Skeletal muscle cell (primary cell): ENCODE measurements at regions not wholly inside any gene's neighbourhood (a gene's known extent, or its start where the extent isn't known, plus 50 kb on each side); places are given as distances from the start of the nearest gene placed in this dataset.
A peak's percentile ranks its signal among the peaks of the same experiment; 100 is the strongest.
"Not testable (repeated sequence)": the region's sequence is repeated elsewhere in the genome, so short reads cannot be mapped to it uniquely, and the experiment has no call there.

ENCODE experiments used
- DNase-seq: peaks from one replicate; pipeline ENCODE4 v3.0.0-alpha.2; 2010; ENCODE audit warnings: low read depth
- H3K4me3 ChIP-seq: 2 replicates; pipeline ENCODE4 v1.5.1; 2011; ENCODE audit warnings: low read depth, mild to moderate bottlenecking, control low read depth, low read length, moderate library complexity

GRCh38 chr3:147245022-147245421 is 161.3 kb downstream of the ZIC4 start:
- not testable (repeated sequence) for DNase-seq, H3K4me3 ChIP-seq

GRCh38 chr3:147244397-147244796 is 161.9 kb downstream of the ZIC4 start:
- no peak overlapping the region for H3K4me3 ChIP-seq
- DNase-seq, result no peak

DNA sequence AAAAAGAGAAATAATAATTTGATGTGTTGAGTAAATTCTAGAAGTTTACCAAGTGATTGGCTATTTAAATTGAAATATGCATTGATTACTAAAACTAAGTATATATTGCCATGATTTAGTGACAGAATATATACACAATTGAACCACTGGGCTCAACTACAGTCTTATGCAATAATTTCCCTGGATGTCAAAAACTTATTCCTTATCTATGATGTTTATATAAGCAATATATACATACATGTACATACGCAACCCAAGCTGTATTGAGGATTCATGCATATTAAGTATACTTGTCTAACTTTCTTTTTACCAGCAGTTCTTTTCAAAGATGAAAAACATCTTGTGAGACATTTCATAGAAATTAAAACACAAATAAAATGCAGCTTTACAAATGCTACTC is 165.8 kb downstream of the ZIC4 start:
- no peak overlapping the region for H3K4me3 ChIP-seq
- DNase-seq, result no peak

- no peak overlapping the region for H3K4me3 ChIP-seq
- no peak for DNase-seq
Measured at GRCh38 chr3:147237991-147238390, 168.4 kb downstream of the ZIC4 start.

- not testable (repeated sequence) for DNase-seq, H3K4me3 ChIP-seq
Measured at GRCh38 chr3:147231980-147232379, 174.4 kb downstream of the ZIC4 start.

GRCh38 chr3:147231111-147231510 is 175.2 kb downstream of the ZIC4 start:
- no peak overlapping the region for H3K4me3 ChIP-seq
- DNase-seq, result no peak

DNA sequence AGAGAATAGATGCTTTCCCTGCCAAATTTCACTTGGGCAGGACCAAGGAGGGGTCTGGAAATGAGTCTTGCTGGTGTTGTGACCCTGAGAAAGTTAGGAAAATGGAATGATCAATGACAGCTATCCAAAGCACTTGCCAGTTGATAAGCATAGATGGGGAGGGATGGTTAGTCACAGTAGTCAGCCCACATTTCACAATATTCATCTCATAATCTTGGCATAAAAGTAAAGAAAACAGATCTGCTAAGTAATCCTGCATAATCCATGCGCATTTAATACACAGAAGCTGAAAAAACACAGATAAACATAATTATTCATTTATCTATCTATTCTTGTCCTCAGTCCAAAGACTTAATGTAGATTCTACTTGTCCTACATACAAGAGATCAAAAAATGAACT is 184.1 kb downstream of the ZIC4 start:
- DNase-seq, result no peak
- no peak overlapping the region for H3K4me3 ChIP-seq

- H3K4me3 ChIP-seq, result no peak overlapping the region
- peak; percentile 32 for DNase-seq
Measured at GRCh38 chr3:147218965-147219364, 187.4 kb downstream of the ZIC4 start.

GRCh38 chr3:147216143-147216673 is 190.1 kb downstream of the ZIC4 start:
- no peak for DNase-seq
- H3K4me3 ChIP-seq, result no peak overlapping the region

DNA sequence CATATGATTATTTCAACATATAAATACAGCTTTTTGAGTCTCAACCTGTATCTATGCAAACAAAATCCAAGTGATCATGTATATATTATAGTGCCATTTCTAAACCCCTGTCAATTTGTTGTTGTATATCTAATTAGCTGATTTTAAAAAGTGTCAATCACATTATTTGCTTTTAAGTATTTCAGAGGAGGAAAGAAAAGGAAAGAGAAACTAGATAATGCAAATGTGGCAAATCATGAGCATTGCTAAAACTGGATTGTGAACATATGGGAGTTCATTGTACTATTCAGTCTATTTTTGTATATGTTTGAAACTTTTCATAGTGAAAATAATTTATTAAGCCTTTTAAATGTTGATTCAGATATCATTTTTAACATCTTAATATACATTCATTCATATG is 190.7 kb downstream of the ZIC4 start:
- no peak for DNase-seq

DNA sequence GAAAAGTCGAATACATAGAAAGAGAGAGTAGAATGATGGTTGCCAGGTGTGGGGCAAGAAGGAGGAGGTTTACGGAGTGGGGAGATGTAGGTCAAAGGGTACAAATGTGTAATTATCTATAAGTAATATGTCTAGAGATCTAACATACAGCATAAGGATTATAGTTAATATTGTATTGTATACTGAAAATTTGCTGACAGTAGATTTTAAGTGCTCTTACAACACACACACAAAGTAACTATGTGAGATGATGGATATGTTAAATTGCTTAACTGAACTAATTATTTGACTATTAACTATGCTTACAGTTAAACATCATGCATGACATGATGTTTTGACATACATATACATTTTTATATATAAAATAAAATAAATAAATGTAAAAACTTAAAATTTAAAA is 192.7 kb downstream of the ZIC4 start:
- H3K4me3 ChIP-seq, result no peak overlapping the region
- no peak for DNase-seq

More for the DNA sequence above, 190.7 kb downstream of the ZIC4 start:
- H3K4me3 ChIP-seq, result no peak overlapping the region

DNA sequence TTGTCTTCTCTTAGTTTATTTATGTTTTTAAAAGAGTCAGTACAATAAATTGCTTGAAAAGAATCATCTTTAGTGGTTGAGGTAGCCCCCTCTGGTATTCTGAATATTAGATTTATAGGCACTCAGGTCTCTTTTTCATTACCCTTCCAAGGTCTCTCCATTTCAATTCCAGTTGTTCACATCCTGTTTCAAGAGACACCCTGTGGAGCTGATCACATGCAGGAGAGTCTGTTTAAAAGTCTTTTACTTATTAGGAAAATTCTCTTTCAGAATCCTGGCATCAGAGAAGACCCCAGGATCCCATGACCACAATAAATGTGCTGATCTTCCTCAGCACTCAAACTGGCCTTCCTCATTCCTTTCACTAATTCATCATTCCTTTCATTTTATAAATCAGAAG is 195.7 kb downstream of the ZIC4 start:
- no peak for DNase-seq
- H3K4me3 ChIP-seq, result no peak overlapping the region

DNA sequence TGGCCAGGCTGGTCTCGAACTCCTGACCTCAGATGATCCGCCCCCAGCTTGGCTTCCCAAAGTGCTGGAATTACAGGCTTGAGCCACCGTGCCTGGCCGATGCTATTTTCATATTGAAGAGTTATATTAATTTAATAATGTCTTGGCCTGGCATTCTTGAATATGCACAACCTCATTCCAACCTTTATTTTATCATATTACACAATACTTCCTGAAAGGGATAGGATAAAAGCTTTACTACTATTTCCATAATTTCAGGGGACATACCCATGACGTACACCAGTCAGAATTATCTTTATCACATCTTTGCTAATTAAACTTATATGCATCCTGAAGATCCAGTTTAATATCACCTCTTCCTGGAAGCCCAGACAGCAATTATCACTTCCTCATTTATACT is 205.3 kb downstream of the ZIC4 start:
- no peak overlapping the region for H3K4me3 ChIP-seq
- no peak for DNase-seq

DNA sequence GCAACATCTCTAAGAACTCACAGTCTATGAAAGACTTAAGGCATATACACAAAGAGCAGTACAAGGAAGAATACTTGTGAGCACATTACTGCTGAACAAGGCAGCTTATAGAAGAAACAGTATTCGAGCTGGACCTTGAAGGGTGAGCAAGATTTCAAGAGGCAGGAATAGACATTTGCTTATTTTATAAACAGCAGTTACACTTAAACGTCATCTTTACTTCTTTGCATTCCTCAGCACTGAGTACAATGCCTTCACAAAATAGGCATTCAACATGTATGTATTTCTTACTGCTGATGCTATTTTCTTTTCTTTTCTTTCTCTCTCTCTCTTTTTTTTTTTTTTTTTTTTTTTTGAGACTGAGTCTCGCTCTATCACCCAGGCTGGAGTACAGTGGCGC is 205.8 kb downstream of the ZIC4 start:
- no peak overlapping the region for H3K4me3 ChIP-seq
- DNase-seq, result peak; percentile 12

DNA sequence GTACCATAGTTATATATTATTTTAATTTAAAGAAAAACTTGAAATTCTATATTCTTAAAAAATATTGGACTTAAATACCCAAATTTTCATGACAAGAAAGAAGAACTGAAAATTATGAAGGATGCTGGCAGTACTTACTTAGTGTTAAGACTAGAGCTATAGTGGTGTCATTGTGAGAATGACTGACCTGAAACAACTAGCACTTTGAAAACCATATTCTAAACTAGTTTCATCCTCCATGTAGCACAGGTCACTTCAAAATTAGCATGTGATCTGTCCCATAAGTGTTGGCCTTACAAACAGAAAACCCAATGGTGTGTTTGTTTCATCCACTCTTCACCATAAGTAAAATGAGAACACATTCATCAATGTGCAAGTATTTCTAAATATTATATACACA is 208.6 kb downstream of the ZIC4 start:
- H3K4me3 ChIP-seq, result no peak overlapping the region
- no peak for DNase-seq

GRCh38 chr3:147195887-147196286 is 210.5 kb downstream of the ZIC4 start:
- no peak overlapping the region for H3K4me3 ChIP-seq
- DNase-seq, result no peak

GRCh38 chr3:147191795-147192385 is 214.5 kb downstream of the ZIC4 start:
- H3K4me3 ChIP-seq, result no peak overlapping the region
- peak; percentile 29 for DNase-seq

DNA sequence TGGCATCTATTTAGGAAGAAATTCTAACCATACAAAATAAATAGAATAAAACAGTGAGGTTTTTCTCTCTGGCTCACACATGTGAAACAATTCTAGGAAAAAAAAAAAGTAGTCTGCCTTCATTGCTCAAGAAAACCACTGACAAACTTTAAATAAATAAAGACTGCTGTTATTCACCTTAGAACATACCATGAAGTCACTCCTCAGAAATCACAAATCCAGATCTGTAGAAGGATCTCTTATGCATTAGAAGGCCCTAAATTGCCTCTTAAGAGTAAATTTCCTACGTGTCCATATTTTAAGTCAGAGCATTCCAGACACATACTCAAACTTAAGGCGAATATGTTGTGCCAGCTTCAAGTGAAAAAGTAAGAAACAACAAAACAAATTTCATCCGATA is 217.3 kb downstream of the ZIC4 start:
- DNase-seq, result no peak
- no peak overlapping the region for H3K4me3 ChIP-seq

DNA sequence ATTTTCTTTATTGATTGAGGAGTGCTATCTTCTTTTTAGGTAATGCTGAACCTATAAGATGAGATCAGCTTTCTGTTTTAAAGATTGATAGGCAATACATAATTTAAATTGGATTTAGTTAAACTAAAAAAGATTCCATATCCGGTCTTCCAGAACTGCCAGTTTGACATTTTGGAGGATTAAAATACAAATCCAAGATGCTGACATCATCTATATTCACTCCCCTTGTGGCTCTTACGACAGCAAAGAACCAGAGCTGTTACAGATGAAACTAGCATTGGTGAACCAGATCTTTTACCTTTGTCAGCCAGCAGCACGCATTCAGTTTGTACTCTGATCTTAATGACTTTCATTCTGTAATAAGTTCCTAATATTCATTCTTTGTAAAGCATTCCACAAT is 218.7 kb downstream of the ZIC4 start:
- no peak overlapping the region for H3K4me3 ChIP-seq
- no peak for DNase-seq

DNA sequence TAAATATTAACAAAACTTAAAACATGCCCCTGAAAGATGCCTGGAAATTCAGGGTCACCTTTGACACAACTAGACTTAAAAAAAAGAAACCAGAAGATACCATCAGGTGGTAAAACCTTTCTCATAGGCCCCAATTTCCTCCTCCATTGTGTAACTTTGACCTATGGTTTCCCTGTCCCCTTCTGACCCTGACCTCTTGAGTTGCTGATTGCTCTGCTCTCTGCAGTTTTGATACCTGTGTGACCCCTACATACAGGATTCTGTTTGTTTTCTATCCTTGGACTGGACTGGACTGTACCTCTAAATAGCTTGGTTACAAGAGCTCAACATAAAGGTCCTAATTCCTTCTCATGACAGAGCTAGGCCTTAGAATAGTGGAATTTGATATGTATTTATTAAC is 220.6 kb downstream of the ZIC4 start:
- no peak overlapping the region for H3K4me3 ChIP-seq
- DNase-seq, result no peak

GRCh38 chr3:147184794-147185193 is 221.5 kb downstream of the ZIC4 start:
- DNase-seq, result no peak

DNA sequence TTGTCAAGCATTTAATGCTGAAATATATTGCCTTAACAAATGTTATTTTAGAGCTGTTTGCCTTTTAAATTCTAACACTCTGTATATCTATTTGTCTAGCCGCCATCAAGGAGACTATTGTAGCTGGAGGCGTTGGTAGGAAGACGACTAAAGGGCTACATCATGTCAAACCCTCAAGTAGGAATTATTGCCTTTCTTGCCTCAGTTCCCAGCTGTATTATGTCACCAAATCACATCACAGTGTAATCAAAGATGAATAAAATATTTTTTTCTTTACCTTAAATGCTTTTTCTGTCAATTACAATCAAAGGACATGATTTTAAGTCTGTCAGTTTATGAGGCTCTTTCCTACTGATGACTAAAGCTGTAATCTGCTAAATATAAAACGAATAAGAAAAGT is 233.1 kb downstream of the ZIC4 start:
- no peak for DNase-seq
- H3K4me3 ChIP-seq, result no peak overlapping the region

More at GRCh38 chr3:147184794-147185193, 221.5 kb downstream of the ZIC4 start:
- no peak overlapping the region for H3K4me3 ChIP-seq
